PFSK-1 (cell line): ENCODE measurements at regions not wholly inside any gene's neighbourhood (a gene's known extent, or its start where the extent isn't known, plus 50 kb on each side); places are given as distances from the start of the nearest gene placed in this dataset.

Experiments
- FOXP2 ChIP-seq: optimal IDR thresholded peaks from 2 replicates; pipeline ENCODE3; 2011; ENCODE audit warnings: borderline replicate concordance, control low read depth, inconsistent platforms; ENCODE audit not compliant: insufficient read depth; ENCODE audit errors: extremely low read length, extremely low read depth
- POLR2AphosphoS5 ChIP-seq: IDR thresholded peaks from 2 replicates; pipeline ENCODE4 v1.6.1; 2012; ENCODE audit warnings: low read depth, mild to moderate bottlenecking, control low read depth, low read length, moderate library complexity
- SIN3A ChIP-seq: IDR thresholded peaks from 2 replicates; pipeline ENCODE4 v1.6.1; 2012; ENCODE audit warnings: mild to moderate bottlenecking, low read length, moderate library complexity, borderline replicate concordance; ENCODE audit not compliant: insufficient read depth

- TF ChIP-seq SIN3A (no peak), POLR2AphosphoS5 (no peak), FOXP2 (no peak)
Observed at GRCh38 chrX:39773150-39773549, 324.6 kb downstream of the BCOR start.
